Osteoblast (primary cell): ENCODE measurements at regions not wholly inside any gene's neighbourhood (a gene's known extent, or its start where the extent isn't known, plus 50 kb on each side); places are given as distances from the start of the nearest gene placed in this dataset.

Source experiments
- DNase-seq: peaks from one replicate; pipeline ENCODE4 v3.0.0; 2011; ENCODE audit warnings: low spot score, mixed read lengths; ENCODE audit not compliant: insufficient read length; ENCODE audit errors: missing footprints
- H2AFZ ChIP-seq: 2 replicates; pipeline ENCODE4 v1.6.0; 2011; ENCODE audit warnings: mild to moderate bottlenecking, low read length
- H3K27ac ChIP-seq: 2 replicates; pipeline ENCODE4 v1.5.1; 2011; ENCODE audit warnings: mild to moderate bottlenecking, low read depth, low read length, moderate library complexity
- H3K27me3 ChIP-seq: 2 replicates; pipeline ENCODE4 v1.6.0; 2012; ENCODE audit warnings: mild to moderate bottlenecking, control low read depth, inconsistent platforms, low read length, moderate library complexity; ENCODE audit not compliant: insufficient read depth
- H3K36me3 ChIP-seq: 2 replicates; pipeline ENCODE4 v1.5.1; 2011; ENCODE audit warnings: mild to moderate bottlenecking, low read length, control low read depth, moderate library complexity; ENCODE audit not compliant: insufficient read depth
- H3K4me1 ChIP-seq: 2 replicates; pipeline ENCODE4 v1.5.1; 2011; ENCODE audit warnings: mild to moderate bottlenecking, low read length, control low read depth, moderate library complexity; ENCODE audit not compliant: insufficient read depth
- H3K4me2 ChIP-seq: 2 replicates; pipeline ENCODE4 v1.6.0; 2011; ENCODE audit warnings: mild to moderate bottlenecking, low read length; ENCODE audit not compliant: insufficient read depth
- H3K4me3 ChIP-seq: fragments of 200-600 bp; sonication (generic); 3 replicates; pipeline ENCODE4 v1.5.1; 2012; ENCODE audit warnings: mild to moderate bottlenecking, low read length, inconsistent platforms; ENCODE audit not compliant: insufficient read depth
- H3K79me2 ChIP-seq: 2 replicates; pipeline ENCODE4 v1.6.0; 2012; ENCODE audit warnings: mild to moderate bottlenecking, low read length, control low read depth, inconsistent platforms; ENCODE audit not compliant: insufficient read depth
- H3K9me3 ChIP-seq: 2 replicates; pipeline ENCODE4 v1.5.1; 2011; ENCODE audit warnings: low read depth, low read length, control low read depth
- H4K20me1 ChIP-seq: 2 replicates; pipeline ENCODE4 v1.6.0; 2012; ENCODE audit warnings: mild to moderate bottlenecking, low read length, control low read depth; ENCODE audit not compliant: insufficient read depth
- CTCF ChIP-seq: IDR thresholded peaks from 2 replicates; pipeline ENCODE4 v1.5.1; 2011; ENCODE audit warnings: mild to moderate bottlenecking, low read depth, low read length, moderate library complexity; ENCODE audit errors: extremely low read depth

GRCh38 chr16:79970551-79971236 lies 370.2 kb upstream of the MAF start:
- no peak overlapping the region for H3K4me2 ChIP-seq
- H3K9me3 ChIP-seq, result no peaks in the 10 kb centered on the region
- no peaks in the 10 kb centered on the region for H3K27me3 ChIP-seq
- H3K4me3 ChIP-seq, result no peak overlapping the region
- H4K20me1 ChIP-seq, result no peaks in the 10 kb centered on the region
- no peak for TF ChIP-seq CTCF
- H2AFZ ChIP-seq, result no peak overlapping the region
- H3K36me3 ChIP-seq, result no peaks in the 10 kb centered on the region
- H3K4me1 ChIP-seq, result no peaks in the 10 kb centered on the region
- no peaks in the 10 kb centered on the region for H3K79me2 ChIP-seq
- no peak overlapping the region for H3K27ac ChIP-seq
- DNase-seq, result no peak

GRCh38 chr16:79970087-79970486 lies 369.6 kb upstream of the MAF start:
- H3K4me2 ChIP-seq, result no peak overlapping the region

GRCh38 chr16:79969458-79969857 lies 368.9 kb upstream of the MAF start:
- no peak overlapping the region for H3K4me2 ChIP-seq
- no peak overlapping the region for H2AFZ ChIP-seq
- H3K4me1 ChIP-seq, result no peaks in the 10 kb centered on the region
- H3K36me3 ChIP-seq, result no peaks in the 10 kb centered on the region
- no peaks in the 10 kb centered on the region for H3K79me2 ChIP-seq
- H3K27ac ChIP-seq, result no peak overlapping the region
- peaks cover 2% of the 10 kb centered on the region for H3K27me3 ChIP-seq
- no peak for DNase-seq
- H3K9me3 ChIP-seq, result no peaks in the 10 kb centered on the region
- no peak overlapping the region for H3K4me3 ChIP-seq
- no peaks in the 10 kb centered on the region for H4K20me1 ChIP-seq
- no peak for TF ChIP-seq CTCF

More at GRCh38 chr16:79970087-79970486, 369.6 kb upstream of the MAF start:
- Histone ChIP-seq H3K4me3 (no peak overlapping the region), H3K36me3 (no peaks in the 10 kb centered on the region), H3K27me3 (peaks cover 2% of the 10 kb centered on the region), H3K4me1 (no peaks in the 10 kb centered on the region), H4K20me1 (no peaks in the 10 kb centered on the region), H2AFZ (no peak overlapping the region), H3K79me2 (no peaks in the 10 kb centered on the region), H3K27ac (no peak overlapping the region), H3K9me3 (no peaks in the 10 kb centered on the region)
- no peak for DNase-seq
- no peak for TF ChIP-seq CTCF

- Histone ChIP-seq H3K4me2 (no peak overlapping the region), H3K27ac (no peak overlapping the region), H3K4me1 (no peaks in the 10 kb centered on the region), H3K9me3 (no peaks in the 10 kb centered on the region), H4K20me1 (no peaks in the 10 kb centered on the region), H3K27me3 (peaks cover 2% of the 10 kb centered on the region), H3K4me3 (no peak overlapping the region), H3K79me2 (no peaks in the 10 kb centered on the region), H2AFZ (no peak overlapping the region), H3K36me3 (no peaks in the 10 kb centered on the region)
- no peak for DNase-seq
- no peak for TF ChIP-seq CTCF
These were observed 365.7 kb upstream of the MAF start for GRCh38 chr16:79966226-79966625.
